Pancreas (tissue), 10 donors: ENCODE measurements at regions not wholly inside any gene's neighbourhood (a gene's known extent, or its start where the extent isn't known, plus 50 kb on each side); places are given as distances from the start of the nearest gene placed in this dataset.

Experiments
- ATAC-seq, 4 donors: fragments of 200-7000 bp; cut with Tn5 transposase; one replicate each; pipeline versions ENCODE4 v1.8.0 to v1.9.1; 2020; ENCODE audit warnings: mild to moderate bottlenecking in 4 of 4, moderate library complexity in 4 of 4
- DNase-seq, 6 donors: peaks; one replicate each; pipeline ENCODE4 v3.0.0-alpha.2; 2020
- FAIRE-seq: peaks from 2 replicates; lab custom pipeline; 2012; peaks lifted over from hg19 to GRCh38; lab: Jason Lieb, UNC
- H3K27ac ChIP-seq, 4 donors: fragments of 200-600 bp; sonication (generic); 1 replicate in 3 of 4; 2 replicates in 1 of 4; pipeline versions ENCODE4 v1.5.0 to v1.8.0; 2020
- H3K27me3 ChIP-seq, 4 donors: fragments of 200-600 bp; one replicate each; pipeline ENCODE4 v1.8.0; 2021
- H3K36me3 ChIP-seq, 3 donors: fragments of 200-600 bp; sonication (generic) in 1 of 3; one replicate each; pipeline versions ENCODE4 v1.5.0 to v1.8.0; 2020 to 2021
- H3K4me1 ChIP-seq, 3 donors: fragments of 200-600 bp; one replicate each; pipeline ENCODE4 v1.8.0; 2021
- H3K4me3 ChIP-seq, 4 donors: fragments of 200-600 bp; sonication (generic) in 2 of 4; one replicate each; pipeline versions ENCODE4 v1.5.0 to v1.8.0; 2020 to 2021
- H3K9me3 ChIP-seq, 4 donors: fragments of 200-600 bp; one replicate each; pipeline ENCODE4 v1.8.0; 2021
- CTCF ChIP-seq, 4 donors: fragments of 200-600 bp; sonication (generic) in 3 of 4; IDR thresholded peaks; one replicate each; pipeline versions ENCODE4 v1.5.0 to v1.8.0; 2021; ENCODE audit warnings: antibody characterized with exemption in 4 of 4
- whole genome bisulfite sequencing, 2 donors: extraction: QIAGEN DNeasy Blood & Tissue Kit; methylation state at CpG; one replicate each; pipeline ENCODE4 v1.1.7; 2013; 5-methylcytosine and 5-hydroxymethylcytosine counted together
- intact Hi-C, 3 donors: fragments of 100-400 bp; cut with DNase I; formaldehyde crosslinking; loops; one replicate each; pipeline versions ENCODE4 v1.11.1 to v1.14.2; 2022
- donor health status: healthy with polysubstance abuse.
- donor health status: DM: no; HTN: no; CAD: no; lungs with moderate emphysema.
- donor health status: DM: no; HTN: no; CAD: no.
- donor health status: control.
- donor health status: control.
- donor health status: Bipolar disorder and iron deficiency.
- donor health status: DM: yes; HTN: yes; CAD: no.
- donor health status: DM: no; HTN: no; CAD: no.
- donor health status: DM: no; HTN: no; CAD: no.
- donor health status: DM: yes; HTN: yes; CAD: no.

GRCh38 chr6:146896960-146897701, 298.4 kb downstream of the ADGB start:
- H3K4me1 ChIP-seq = no peaks in the 10 kb centered on the region
- TF ChIP-seq CTCF (IDR thresholded peaks at IDR 0.05) = no peak
- no peak for FAIRE-seq

GRCh38 chr6:146898069-146898887, 299.5 kb downstream of the ADGB start:
- no peak for FAIRE-seq
- Histone ChIP-seq H3K36me3 (no peaks in the 10 kb centered on the region), H3K27me3 (no peaks in the 10 kb centered on the region), H3K4me3 (no peak overlapping the region), H3K27ac (no peak overlapping the region), H3K9me3 (no peaks in the 10 kb centered on the region), H3K4me1 (no peaks in the 10 kb centered on the region)
- intact Hi-C loops = no loop called here
- TF ChIP-seq CTCF (IDR thresholded peaks at IDR 0.05) = no peak
- no peak for ATAC-seq
- no peak for DNase-seq
- WGBS, 2 donors = 67 to 73% methylated on average over 6 of the region's 6 CpGs

More at GRCh38 chr6:146896960-146897701, 298.4 kb downstream of the ADGB start:
- intact Hi-C loops = no loop called here
- ATAC-seq (no peak), DNase-seq (no peak)
- Histone ChIP-seq H3K4me3 (no peak overlapping the region), H3K27ac (no peak overlapping the region), H3K36me3 (no peaks in the 10 kb centered on the region), H3K9me3 (no peaks in the 10 kb centered on the region), H3K27me3 (no peaks in the 10 kb centered on the region)
- 62 to 74% methylated on average over 4 of the region's 4 CpGs for WGBS, 2 donors

GRCh38 chr6:146898888-146899227, 300.1 kb downstream of the ADGB start:
- no peak overlapping the region for H3K4me3 ChIP-seq
- H3K27me3 ChIP-seq = no peaks in the 10 kb centered on the region
- H3K9me3 ChIP-seq = no peaks in the 10 kb centered on the region
- DNase-seq (no peak), FAIRE-seq (no peak), ATAC-seq (no peak)
- no peaks in the 10 kb centered on the region for H3K36me3 ChIP-seq
- no peak overlapping the region for H3K27ac ChIP-seq
- no peaks in the 10 kb centered on the region for H3K4me1 ChIP-seq
- 83 to 85% methylated on average over 3 of the region's 3 CpGs for WGBS, 2 donors
- no peak for TF ChIP-seq CTCF (IDR thresholded peaks at IDR 0.05)
- intact Hi-C loops = no loop called here

GRCh38 chr6:146901940-146902816, 302.0 kb upstream of the STXBP5 start:
- 72 to 85% methylated on average over 6 of the region's 6 CpGs for WGBS, 2 donors
- H3K4me3 ChIP-seq = no peak overlapping the region
- no peak for FAIRE-seq
- no peaks in the 10 kb centered on the region for H3K36me3 ChIP-seq
- no peak for DNase-seq
- H3K27me3 ChIP-seq = no peaks in the 10 kb centered on the region
- intact Hi-C loops = no loop called here
- H3K4me1 ChIP-seq = no peaks in the 10 kb centered on the region
- peak in 1 of 4 donors; percentile 7 for TF ChIP-seq CTCF (IDR thresholded peaks at IDR 0.05)
- no peak overlapping the region for H3K27ac ChIP-seq
- H3K9me3 ChIP-seq = no peaks in the 10 kb centered on the region
- no peak for ATAC-seq
